ENCODE measurements at regions not wholly inside any gene's neighbourhood (a gene's known extent, or its start where the extent isn't known, plus 50 kb on each side); places are given as distances from the start of the nearest gene placed in this dataset.

DNA sequence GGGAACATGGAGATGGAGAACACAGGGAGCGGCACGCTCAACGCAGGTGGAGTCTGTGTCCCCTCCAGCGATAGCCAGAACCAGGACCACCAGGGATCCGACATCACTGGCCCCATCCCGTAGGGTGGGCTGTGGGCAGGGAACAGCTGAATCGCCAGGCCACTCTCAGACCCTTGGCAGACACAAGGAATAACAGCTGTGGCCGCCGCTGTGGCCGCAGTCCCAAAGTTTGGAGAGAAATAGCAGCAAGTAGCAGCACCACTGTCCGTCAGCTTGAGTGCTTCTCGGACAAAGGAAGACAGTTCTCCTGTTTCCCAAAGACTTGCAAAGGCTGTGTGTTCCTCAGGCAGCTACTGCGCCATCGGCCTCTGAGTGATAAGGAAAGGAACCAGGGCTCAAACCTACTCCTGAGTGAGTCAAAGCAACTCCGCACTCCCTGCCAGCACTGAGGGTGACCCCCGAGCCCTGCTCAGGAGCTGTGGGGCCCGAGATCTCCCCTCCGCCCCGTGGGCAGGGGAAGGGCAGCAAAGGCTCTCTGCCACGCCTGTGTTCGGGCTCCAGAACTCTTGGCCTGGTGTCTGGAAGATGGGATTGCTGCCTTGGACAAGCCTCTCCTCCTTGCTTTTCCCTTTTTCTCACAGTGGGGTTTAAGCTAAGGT is 82.3 kb upstream of the FAM20C start:
- TF ChIP-seq CTCF (IDR thresholded peaks at IDR 0.05; ENCODE audit: poor library complexity, severe bottlenecking) (no peak), POLR2AphosphoS5 (IDR thresholded peaks at IDR 0.05) (no peak), EP300 (conservative IDR thresholded peaks at IDR 0.05; ENCODE audit: poor library complexity, severe bottlenecking) (no peak), REST (IDR thresholded peaks at IDR 0.05; ENCODE audit: borderline replicate concordance) (no peak)

Data from neural cell (in vitro differentiated cells).